GM06990 (cell line): ENCODE measurements at regions not wholly inside any gene's neighbourhood (a gene's known extent, or its start where the extent isn't known, plus 50 kb on each side); places are given as distances from the start of the nearest gene placed in this dataset.

Experiments
- DNase-seq: peaks from one replicate; pipeline ENCODE4 v3.0.0-alpha.2; 2011; ENCODE audit not compliant: insufficient read length; ENCODE audit errors: extremely low read depth
- H3K27me3 ChIP-seq: replicated peaks from 2 replicates; pipeline ENCODE4 v1.6.0; 2011; ENCODE audit warnings: low read length; ENCODE audit not compliant: control insufficient read depth, insufficient read depth
- H3K36me3 ChIP-seq: 2 replicates; pipeline ENCODE4 v1.5.1; 2011; ENCODE audit warnings: low read length; ENCODE audit not compliant: control insufficient read depth, insufficient read depth
- H3K4me3 ChIP-seq: replicated peaks from 2 replicates; pipeline ENCODE4 v1.5.1; 2011; ENCODE audit warnings: low read depth, mild to moderate bottlenecking, control low read depth, low read length
- TF ChIP-seq, protein P1 (sequence below): IDR thresholded peaks from 2 replicates; pipeline ENCODE4 v1.5.1; 2011; ENCODE audit warnings: low read length, control low read depth, mild to moderate bottlenecking, inconsistent platforms; ENCODE audit not compliant: insufficient read depth, poor library complexity, severe bottlenecking

- TF ChIP-seq, protein P1, sequence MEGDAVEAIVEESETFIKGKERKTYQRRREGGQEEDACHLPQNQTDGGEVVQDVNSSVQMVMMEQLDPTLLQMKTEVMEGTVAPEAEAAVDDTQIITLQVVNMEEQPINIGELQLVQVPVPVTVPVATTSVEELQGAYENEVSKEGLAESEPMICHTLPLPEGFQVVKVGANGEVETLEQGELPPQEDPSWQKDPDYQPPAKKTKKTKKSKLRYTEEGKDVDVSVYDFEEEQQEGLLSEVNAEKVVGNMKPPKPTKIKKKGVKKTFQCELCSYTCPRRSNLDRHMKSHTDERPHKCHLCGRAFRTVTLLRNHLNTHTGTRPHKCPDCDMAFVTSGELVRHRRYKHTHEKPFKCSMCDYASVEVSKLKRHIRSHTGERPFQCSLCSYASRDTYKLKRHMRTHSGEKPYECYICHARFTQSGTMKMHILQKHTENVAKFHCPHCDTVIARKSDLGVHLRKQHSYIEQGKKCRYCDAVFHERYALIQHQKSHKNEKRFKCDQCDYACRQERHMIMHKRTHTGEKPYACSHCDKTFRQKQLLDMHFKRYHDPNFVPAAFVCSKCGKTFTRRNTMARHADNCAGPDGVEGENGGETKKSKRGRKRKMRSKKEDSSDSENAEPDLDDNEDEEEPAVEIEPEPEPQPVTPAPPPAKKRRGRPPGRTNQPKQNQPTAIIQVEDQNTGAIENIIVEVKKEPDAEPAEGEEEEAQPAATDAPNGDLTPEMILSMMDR = no peak
- Histone ChIP-seq H3K4me3 (no peak overlapping the region), H3K27me3 (no peaks in the 10 kb centered on the region), H3K36me3 (no peaks in the 10 kb centered on the region)
- no peak for DNase-seq
These were observed 349.3 kb upstream of the SEMA3D start for GRCh38 chr7:85535974-85536729.

GRCh38 chr7:85529831-85530230 is 343.0 kb upstream of the SEMA3D start:
- no peak overlapping the region for H3K4me3 ChIP-seq
- no peak for DNase-seq
- H3K27me3 ChIP-seq = no peaks in the 10 kb centered on the region
- H3K36me3 ChIP-seq = no peaks in the 10 kb centered on the region
- TF ChIP-seq, protein P1 = no peak

DNA sequence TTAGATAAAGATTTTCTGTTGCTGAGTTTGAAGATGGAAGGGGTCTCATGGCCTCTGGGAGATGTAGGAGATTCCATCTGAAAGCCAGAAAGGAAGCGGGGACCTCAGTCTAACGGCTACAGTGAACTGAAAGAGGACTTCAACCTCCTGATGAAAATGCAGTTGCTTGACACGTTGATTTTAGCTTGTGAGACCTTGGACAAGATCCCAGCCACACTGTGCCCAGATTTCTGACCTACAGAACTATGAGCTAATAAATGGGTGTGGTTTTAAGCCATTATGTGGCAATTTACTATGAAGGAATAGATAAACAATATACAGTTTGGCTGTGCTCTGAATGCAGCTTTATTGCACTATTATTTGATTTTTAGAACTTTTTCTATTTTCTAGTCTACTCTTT is 342.3 kb upstream of the SEMA3D start:
- TF ChIP-seq, protein P1 = no peak
- no peaks in the 10 kb centered on the region for H3K27me3 ChIP-seq
- no peak overlapping the region for H3K4me3 ChIP-seq
- no peak for DNase-seq
- H3K36me3 ChIP-seq = no peaks in the 10 kb centered on the region

GRCh38 chr7:85528581-85528980 is 341.7 kb upstream of the SEMA3D start:
- TF ChIP-seq, protein P1 = no peak
- no peaks in the 10 kb centered on the region for H3K36me3 ChIP-seq
- no peak for DNase-seq
- H3K27me3 ChIP-seq = no peaks in the 10 kb centered on the region
- H3K4me3 ChIP-seq = no peak overlapping the region

DNA sequence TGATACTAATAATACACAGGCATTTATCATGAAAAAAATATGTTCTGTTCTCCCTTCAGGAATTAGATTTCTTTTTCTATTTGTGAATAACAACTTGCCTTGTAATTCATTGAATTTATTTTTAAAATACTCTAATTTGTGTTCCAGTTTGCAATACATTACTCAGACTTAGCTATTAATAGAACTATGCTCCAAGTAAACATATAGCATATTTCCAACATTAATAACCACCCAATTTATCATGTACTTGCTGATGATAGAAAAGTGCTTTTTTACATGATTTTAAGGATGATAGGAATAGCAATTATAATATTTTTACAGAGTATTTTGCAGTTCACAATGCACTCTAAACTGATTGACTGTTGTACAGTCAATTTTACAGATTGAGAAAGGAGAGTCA is 338.8 kb upstream of the SEMA3D start:
- Histone ChIP-seq H3K36me3 (no peaks in the 10 kb centered on the region), H3K27me3 (no peaks in the 10 kb centered on the region), H3K4me3 (no peak overlapping the region)
- DNase-seq = no peak
- TF ChIP-seq, protein P1 = no peak

DNA sequence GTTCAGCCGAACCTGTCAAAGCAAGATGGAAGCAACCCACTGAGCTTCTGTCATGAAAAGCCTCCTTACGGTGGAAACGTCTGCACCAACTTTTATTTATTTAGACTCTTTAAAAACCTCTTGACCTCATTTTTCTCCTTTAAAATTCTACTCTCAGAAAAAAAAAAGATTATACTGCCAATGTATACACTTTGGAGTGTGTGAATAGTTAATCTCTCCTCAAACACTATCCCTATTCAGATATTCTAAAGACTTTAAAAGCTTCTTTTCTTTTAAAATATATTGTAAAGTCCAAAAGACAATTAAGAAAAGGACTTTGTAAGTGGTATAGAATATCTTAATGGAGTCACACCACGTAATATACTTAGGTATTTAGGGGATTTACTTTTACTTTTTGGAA is 335.2 kb upstream of the SEMA3D start:
- Histone ChIP-seq H3K4me3 (no peak overlapping the region), H3K36me3 (no peaks in the 10 kb centered on the region), H3K27me3 (no peaks in the 10 kb centered on the region)
- TF ChIP-seq, protein P1 = no peak
- DNase-seq = no peak
